Left lung (tissue), 4 donors: ENCODE measurements at regions not wholly inside any gene's neighbourhood (a gene's known extent, or its start where the extent isn't known, plus 50 kb on each side); places are given as distances from the start of the nearest gene placed in this dataset.

Source experiments
- ATAC-seq: fragments of 200-7000 bp; cut with Tn5 transposase; one replicate; pipeline ENCODE4 v1.9.1; 2020; ENCODE audit warnings: moderate library complexity
- DNase-seq, 4 donors: peaks; one replicate each; pipeline ENCODE4 v3.0.0-alpha.2; 2013 to 2020
- H3K27ac ChIP-seq, 2 donors: fragments of 200-600 bp; sonication (generic) in 1 of 2; one replicate each; pipeline versions ENCODE4 v1.5.0 to v1.8.0; 2020 to 2021
- H3K27me3 ChIP-seq, 2 donors: fragments of 200-600 bp; sonication (generic) in 1 of 2; one replicate each; pipeline versions ENCODE4 v1.5.0 to v1.8.0; 2020 to 2021
- H3K36me3 ChIP-seq, 2 donors: fragments of 200-600 bp; sonication (generic) in 1 of 2; one replicate each; pipeline versions ENCODE4 v1.5.0 to v1.8.0; 2020 to 2021
- H3K4me1 ChIP-seq, 2 donors: fragments of 200-600 bp; one replicate each; pipeline ENCODE4 v1.8.0; 2021
- H3K4me3 ChIP-seq, 2 donors: fragments of 200-600 bp; sonication (generic) in 1 of 2; one replicate each; pipeline versions ENCODE4 v1.5.0 to v1.8.0; 2020 to 2021; ENCODE audit warnings: mild to moderate bottlenecking in 1 of 2
- H3K9me3 ChIP-seq, 2 donors: fragments of 200-600 bp; sonication (generic) in 1 of 2; one replicate each; pipeline versions ENCODE4 v1.5.0 to v1.8.0; 2020 to 2021
- CTCF ChIP-seq, 2 donors: fragments of 200-600 bp; sonication (generic) in 1 of 2; IDR thresholded peaks; one replicate each; pipeline versions ENCODE4 v1.5.0 to v1.8.0; 2021; ENCODE audit warnings: antibody characterized with exemption in 2 of 2
- intact Hi-C, 2 donors: fragments of 100-400 bp; cut with DNase I; formaldehyde crosslinking; loops; one replicate each; pipeline versions ENCODE4 v1.11.2 to v1.14.2; 2022
- donor health status: DM: no; HTN: yes; CAD: no.
- donor health status: DM: no; HTN: no; CAD: no.

- Histone ChIP-seq H3K27me3 (peaks cover 0 to 9% of the 10 kb centered on the region in 2 donors), H3K9me3 (no peaks in the 10 kb centered on the region), H3K4me3 (no peak overlapping the region), H3K4me1 (peaks cover 0 to 5% of the 10 kb centered on the region in 2 donors), H3K36me3 (no peaks in the 10 kb centered on the region), H3K27ac (no peak overlapping the region)
- DNase-seq (peak in 1 of 4 donors; percentile 14), ATAC-seq (peak; percentile 35)
- intact Hi-C loops: no loop called here
- no peak for TF ChIP-seq CTCF (IDR thresholded peaks at IDR 0.05)
These were observed 88.8 kb upstream of the CTNNA1 start for GRCh38 chr5:138664276-138664943.

GRCh38 chr5:138663561-138663960, 88.4 kb upstream of the HSPA9 start:
- no peak for TF ChIP-seq CTCF (IDR thresholded peaks at IDR 0.05)
- Histone ChIP-seq H3K9me3 (no peaks in the 10 kb centered on the region), H3K27ac (no peak overlapping the region), H3K4me3 (no peak overlapping the region), H3K4me1 (peaks cover 0 to 5% of the 10 kb centered on the region in 2 donors), H3K27me3 (peaks cover 0 to 9% of the 10 kb centered on the region in 2 donors), H3K36me3 (no peaks in the 10 kb centered on the region)
- no peak for DNase-seq
- intact Hi-C loops: no loop called here
- no peak for ATAC-seq

- Histone ChIP-seq H3K36me3 (no peaks in the 10 kb centered on the region), H3K27me3 (peaks cover 0 to 12% of the 10 kb centered on the region in 2 donors), H3K27ac (no peak overlapping the region), H3K4me3 (no peak overlapping the region), H3K4me1 (peaks cover 0 to 5% of the 10 kb centered on the region in 2 donors), H3K9me3 (no peaks in the 10 kb centered on the region)
- DNase-seq (peak in 1 of 4 donors; percentile 16), ATAC-seq (no peak)
- intact Hi-C loops: no loop called here
- no peak for TF ChIP-seq CTCF (IDR thresholded peaks at IDR 0.05)
These were observed 87.8 kb upstream of the HSPA9 start for GRCh38 chr5:138663009-138663408.

GRCh38 chr5:138662599-138662998, 87.4 kb upstream of the HSPA9 start:
- Histone ChIP-seq H3K9me3 (no peaks in the 10 kb centered on the region), H3K4me3 (no peak overlapping the region), H3K4me1 (peaks cover 0 to 5% of the 10 kb centered on the region in 2 donors), H3K27me3 (peaks cover 0 to 16% of the 10 kb centered on the region in 2 donors), H3K36me3 (no peaks in the 10 kb centered on the region), H3K27ac (no peak overlapping the region)
- peak; percentile 22 for ATAC-seq
- TF ChIP-seq CTCF (IDR thresholded peaks at IDR 0.05): no peak
- intact Hi-C loops: no loop called here
- peak in 1 of 4 donors; percentile 24 for DNase-seq

- peak in 2 of 4 donors; percentile 16 to 32 for DNase-seq
- Histone ChIP-seq H3K36me3 (no peaks in the 10 kb centered on the region), H3K9me3 (no peaks in the 10 kb centered on the region), H3K27me3 (peaks cover 0 to 22% of the 10 kb centered on the region in 2 donors), H3K4me1 (peaks cover 0 to 5% of the 10 kb centered on the region in 2 donors), H3K27ac (no peak overlapping the region), H3K4me3 (no peak overlapping the region)
- no peak for TF ChIP-seq CTCF (IDR thresholded peaks at IDR 0.05)
- intact Hi-C loops: no loop called here
- ATAC-seq: no peak
These were observed 86.8 kb upstream of the HSPA9 start for GRCh38 chr5:138661991-138662434.
